GM10248 (cell line): ENCODE measurements at regions not wholly inside any gene's neighbourhood (a gene's known extent, or its start where the extent isn't known, plus 50 kb on each side); places are given as distances from the start of the nearest gene placed in this dataset.
"Not testable (repeated sequence)": the region's sequence is repeated elsewhere in the genome, so short reads cannot be mapped to it uniquely, and the experiment has no call there.

Source experiments
- CTCF ChIA-PET: fragments of 300-600 bp; sonication (Branson Sonifier 250); formaldehyde crosslinking; extraction: SDS; loops from one replicate; lab custom pipeline; 2021; ENCODE audit warnings: antibody characterized with exemption; lab: Yijun Ruan, JAX
- POLR2A ChIA-PET: fragments of 350-650 bp; sonication (Branson Sonifier 250); formaldehyde crosslinking; extraction: SDS; loops from one replicate; lab custom pipeline; 2020; ENCODE audit warnings: antibody characterized with exemption; lab: Yijun Ruan, JAX
- DNase-seq: peaks from one replicate; pipeline ENCODE4 v3.0.0; 2012; ENCODE audit errors: extremely low spot score
- CTCF ChIP-seq: IDR thresholded peaks from 2 replicates; pipeline ENCODE4 v1.5.1; 2012; ENCODE audit warnings: mild to moderate bottlenecking, low read depth; ENCODE audit errors: extremely low read depth, missing control alignments, control extremely low read depth

GRCh38 chr9:11676821-11677220 lies 1016.4 kb upstream of the TYRP1 start:
- no peak for TF ChIP-seq CTCF
- ChIA-PET CTCF (no interaction called here), POLR2A (no interaction called here)
- no peak for DNase-seq

- no peak for DNase-seq
- ChIA-PET POLR2A (no interaction called here), CTCF (no interaction called here)
- no peak for TF ChIP-seq CTCF
Observed at GRCh38 chr9:11686733-11687132, 1006.5 kb upstream of the TYRP1 start.

GRCh38 chr9:11697126-11697525 lies 996.1 kb upstream of the TYRP1 start:
- CTCF ChIA-PET, result interaction anchor here (1.4 kb wide), 1 partner anchor 17 kb away, joined by 3 read pairs; no protein-coding TSS in a partner anchor
- DNase-seq, result no peak
- POLR2A ChIA-PET, result no interaction called here
- TF ChIP-seq CTCF, result no peak

GRCh38 chr9:11701706-11702105 lies 991.5 kb upstream of the TYRP1 start:
- no peak for TF ChIP-seq CTCF
- no peak for DNase-seq
- ChIA-PET CTCF (no interaction called here), POLR2A (no interaction called here)

- TF ChIP-seq CTCF, result no peak
- DNase-seq, result no peak
- ChIA-PET POLR2A (no interaction called here), CTCF (no interaction called here)
Observed at GRCh38 chr9:11702548-11702947, 990.6 kb upstream of the TYRP1 start.

- DNase-seq, POLR2A ChIA-PET, CTCF ChIA-PET: not testable (repeated sequence)
Observed at GRCh38 chr9:11704198-11704597, 989.0 kb upstream of the TYRP1 start.

- ChIA-PET CTCF (no interaction called here), POLR2A (no interaction called here)
- no peak for TF ChIP-seq CTCF
- no peak for DNase-seq
Observed at GRCh38 chr9:11708899-11709298, 984.3 kb upstream of the TYRP1 start.
